Ishikawa (cell line): ENCODE measurements at regions not wholly inside any gene's neighbourhood (a gene's known extent, or its start where the extent isn't known, plus 50 kb on each side); places are given as distances from the start of the nearest gene placed in this dataset.
A peak's percentile ranks its signal among the peaks of the same experiment; 100 is the strongest.

Experiments used
- CEBPB ChIP-seq: IDR thresholded peaks from 2 replicates; pipeline ENCODE4 v1.6.1; 2012
- CREB1 ChIP-seq: IDR thresholded peaks from 2 replicates; pipeline ENCODE4 v1.6.1; 2012; ENCODE audit warnings: low read depth
- EGR1 ChIP-seq: IDR thresholded peaks from 2 replicates; pipeline ENCODE4 v1.6.1; 2012
- EP300 ChIP-seq: IDR thresholded peaks from 2 replicates; pipeline ENCODE4 v1.6.1; 2012; ENCODE audit warnings: borderline replicate concordance
- FOXM1 ChIP-seq: IDR thresholded peaks from 2 replicates; pipeline ENCODE4 v1.6.1; 2012; ENCODE audit warnings: low read depth, borderline replicate concordance
- NFIC ChIP-seq: IDR thresholded peaks from 2 replicates; pipeline ENCODE4 v1.6.1; 2012
- RAD21 ChIP-seq: IDR thresholded peaks from 2 replicates; pipeline ENCODE4 v1.6.1; 2012; ENCODE audit warnings: low read depth
- REST ChIP-seq: IDR thresholded peaks from 2 replicates; pipeline ENCODE4 v1.6.1; 2012; ENCODE audit warnings: low read depth, mild to moderate bottlenecking
- TAF1 ChIP-seq: IDR thresholded peaks from 2 replicates; pipeline ENCODE4 v1.6.1; 2012; ENCODE audit warnings: low read depth, mild to moderate bottlenecking
- TCF12 ChIP-seq: IDR thresholded peaks from 2 replicates; pipeline ENCODE4 v1.6.1; 2012; ENCODE audit warnings: low read depth
- TEAD4 ChIP-seq: IDR thresholded peaks from 2 replicates; pipeline ENCODE4 v1.6.1; 2012
- USF1 ChIP-seq: IDR thresholded peaks from 2 replicates; pipeline ENCODE4 v1.6.1; 2012
- YY1 ChIP-seq: IDR thresholded peaks from 2 replicates; pipeline ENCODE4 v1.6.1; 2012; ENCODE audit warnings: low read depth
- ZBTB7A ChIP-seq: IDR thresholded peaks from 2 replicates; pipeline ENCODE4 v1.6.1; 2012; ENCODE audit warnings: low read depth
- TF ChIP-seq, protein P1 (sequence below): IDR thresholded peaks from 2 replicates; pipeline ENCODE4 v1.6.1; 2012

GRCh38 chr13:38255600-38255999 is 94.1 kb upstream of the UFM1 start:
- no peak for TF ChIP-seq FOXM1
- TF ChIP-seq USF1, result no peak
- TF ChIP-seq, protein P1, sequence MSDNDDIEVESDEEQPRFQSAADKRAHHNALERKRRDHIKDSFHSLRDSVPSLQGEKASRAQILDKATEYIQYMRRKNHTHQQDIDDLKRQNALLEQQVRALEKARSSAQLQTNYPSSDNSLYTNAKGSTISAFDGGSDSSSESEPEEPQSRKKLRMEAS, result no peak
- no peak for TF ChIP-seq CEBPB
- no peak for TF ChIP-seq ZBTB7A
- no peak for TF ChIP-seq TCF12
- no peak for TF ChIP-seq TAF1
- no peak for TF ChIP-seq RAD21
- TF ChIP-seq CREB1, result no peak
- no peak for TF ChIP-seq EGR1
- no peak for TF ChIP-seq TEAD4
- TF ChIP-seq YY1, result no peak
- TF ChIP-seq REST, result no peak

DNA sequence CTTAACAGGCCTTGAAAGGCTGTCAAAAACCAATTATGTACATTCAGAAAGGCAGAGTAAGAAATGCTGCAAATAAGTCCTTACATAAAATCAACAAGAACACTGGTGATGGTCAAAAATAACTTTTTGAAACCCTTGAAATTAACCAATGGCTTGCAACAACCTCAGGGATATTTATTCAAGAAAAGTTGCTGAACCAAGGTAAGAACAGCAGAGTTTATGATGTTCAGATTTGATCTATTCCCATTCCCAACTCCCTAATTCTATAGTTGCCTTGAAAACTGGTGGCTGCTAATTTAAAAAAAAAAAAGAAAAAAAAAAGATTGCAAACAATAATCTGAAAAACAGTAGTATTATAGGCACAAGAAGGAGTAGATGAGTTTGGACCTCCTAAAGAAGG is 109.8 kb upstream of the UFM1 start:
- TF ChIP-seq, protein P1, result no peak
- TF ChIP-seq EP300 (no peak), RAD21 (no peak), YY1 (no peak)

DNA sequence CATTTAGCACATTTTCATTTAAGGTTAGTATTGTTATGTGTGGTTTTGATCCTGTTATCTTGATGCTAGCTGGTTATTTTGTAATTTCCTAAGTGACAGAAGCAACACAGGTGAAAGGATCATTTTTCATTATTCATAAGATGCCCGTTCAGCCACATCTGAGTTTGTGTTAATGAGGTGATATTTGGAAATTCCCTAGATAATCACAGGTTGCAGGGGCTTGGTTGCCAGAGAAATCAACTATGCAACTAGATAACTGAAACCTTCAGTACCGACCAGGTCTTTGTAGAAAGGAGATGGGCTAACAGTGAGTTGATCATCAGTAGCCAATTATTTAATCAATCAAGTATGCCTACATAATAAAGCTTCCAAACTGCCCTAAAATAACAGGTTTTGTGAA is 121.3 kb upstream of the UFM1 start:
- TF ChIP-seq CEBPB (no peak), TAF1 (no peak), NFIC (no peak), FOXM1 (no peak), ZBTB7A (no peak), USF1 (no peak), TEAD4 (no peak), REST (no peak), EGR1 (no peak), YY1 (no peak), CREB1 (no peak), RAD21 (no peak), EP300 (no peak)
- TF ChIP-seq, protein P1, result no peak

GRCh38 chr13:38226496-38226895 is 123.2 kb upstream of the UFM1 start:
- TF ChIP-seq EP300 (no peak), TEAD4 (no peak), ZBTB7A (no peak), CEBPB (no peak), REST (no peak), YY1 (no peak), NFIC (no peak), TCF12 (no peak), RAD21 (no peak)

GRCh38 chr13:38223089-38223488 is 126.6 kb upstream of the UFM1 start:
- TF ChIP-seq CEBPB, result no peak
- TF ChIP-seq FOXM1, result no peak
- no peak for TF ChIP-seq YY1
- peak; percentile 35 for TF ChIP-seq RAD21
- TF ChIP-seq CREB1, result no peak
- TF ChIP-seq TCF12, result no peak
